ENCODE measurements at regions not wholly inside any gene's neighbourhood (a gene's known extent, or its start where the extent isn't known, plus 50 kb on each side); places are given as distances from the start of the nearest gene placed in this dataset.

- DNase-seq (ENCODE audit: low read depth in 2 of 2), result no peak
Measured at GRCh38 chr9:73014011-73014410, 61.2 kb upstream of the ALDH1A1 start.

GRCh38 chr9:73011956-73012355 lies 59.1 kb upstream of the ALDH1A1 start:
- DNase-seq (ENCODE audit: low read depth in 2 of 2), result no peak

GRCh38 chr9:73011181-73011750 lies 58.4 kb upstream of the ALDH1A1 start:
- DNase-seq (ENCODE audit: low read depth in 2 of 2), result no peak

- DNase-seq (ENCODE audit: low read depth in 2 of 2), result no peak
Measured at GRCh38 chr9:73009649-73010288, 56.9 kb upstream of the ALDH1A1 start.

GRCh38 chr9:73007966-73008672 lies 55.3 kb upstream of the ALDH1A1 start:
- no peak for DNase-seq (ENCODE audit: low read depth in 2 of 2)

GRCh38 chr9:73006986-73007385 lies 54.1 kb upstream of the ALDH1A1 start:
- no peak for DNase-seq (ENCODE audit: low read depth in 2 of 2)
